HFFc6 (cell line): ENCODE measurements at regions not wholly inside any gene's neighbourhood (a gene's known extent, or its start where the extent isn't known, plus 50 kb on each side); places are given as distances from the start of the nearest gene placed in this dataset.

Experiments
- DNase-seq: peaks from one replicate; pipeline ENCODE4 v3.0.0-alpha.2; 2018
- H3K27ac Mint-ChIP-seq: 2 replicates; pipeline ENCODE4 v1.8.0; 2020; ENCODE audit warnings: mild to moderate bottlenecking, mixed read lengths
- H3K27me3 Mint-ChIP-seq: 2 replicates; pipeline ENCODE4 v1.8.0; 2021; ENCODE audit warnings: mild to moderate bottlenecking, moderate library complexity, mixed read lengths; ENCODE audit not compliant: insufficient read depth
- H3K36me3 Mint-ChIP-seq: 2 replicates; pipeline ENCODE4 v1.8.0; 2021; ENCODE audit warnings: low read depth, mixed read lengths
- H3K4me1 Mint-ChIP-seq: 2 replicates; pipeline ENCODE4 v1.8.0; 2020; ENCODE audit warnings: low read depth, mixed read lengths
- H3K4me3 Mint-ChIP-seq: 2 replicates; pipeline ENCODE4 v1.8.0; 2020; ENCODE audit warnings: mild to moderate bottlenecking, moderate library complexity, mixed read lengths
- H3K9me3 Mint-ChIP-seq: 2 replicates; pipeline ENCODE4 v1.8.0; 2020; ENCODE audit warnings: mild to moderate bottlenecking, mixed read lengths
- TF ChIP-seq, protein P1 (sequence below): fragments of 200-600 bp; sonication (generic); IDR thresholded peaks from 2 replicates; pipeline ENCODE4 v1.5.0; 2021; ENCODE audit warnings: antibody characterized with exemption, mild to moderate bottlenecking

DNA sequence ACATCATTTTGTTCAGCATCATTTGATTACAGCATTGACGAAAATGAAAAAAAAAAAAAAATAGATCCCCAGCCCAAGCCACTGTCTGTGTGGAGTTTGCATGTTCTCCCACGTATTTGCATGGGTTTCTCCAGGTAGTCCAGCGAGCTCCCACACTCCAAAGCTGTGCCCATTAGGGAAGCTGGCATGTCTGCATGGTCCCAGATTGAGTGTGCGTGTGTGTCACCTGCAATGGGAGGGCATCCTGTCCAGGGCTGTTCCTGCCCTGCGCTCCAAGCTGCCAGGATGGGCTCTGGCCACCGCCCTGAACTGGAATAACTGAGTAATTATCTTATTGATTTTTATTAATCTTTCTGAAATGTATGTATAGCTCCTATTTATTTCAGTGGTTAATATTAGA, 88.6 kb downstream of the KLF12 start:
- Mint-ChIP-seq H3K9me3 (no peaks in the 10 kb centered on the region), H3K36me3 (peaks cover 15% of the 10 kb centered on the region), H3K4me3 (no peak overlapping the region), H3K4me1 (peaks cover 45% of the 10 kb centered on the region), H3K27me3 (peaks cover 2% of the 10 kb centered on the region), H3K27ac (no peak overlapping the region)
- DNase-seq: no peak
- TF ChIP-seq, protein P1, sequence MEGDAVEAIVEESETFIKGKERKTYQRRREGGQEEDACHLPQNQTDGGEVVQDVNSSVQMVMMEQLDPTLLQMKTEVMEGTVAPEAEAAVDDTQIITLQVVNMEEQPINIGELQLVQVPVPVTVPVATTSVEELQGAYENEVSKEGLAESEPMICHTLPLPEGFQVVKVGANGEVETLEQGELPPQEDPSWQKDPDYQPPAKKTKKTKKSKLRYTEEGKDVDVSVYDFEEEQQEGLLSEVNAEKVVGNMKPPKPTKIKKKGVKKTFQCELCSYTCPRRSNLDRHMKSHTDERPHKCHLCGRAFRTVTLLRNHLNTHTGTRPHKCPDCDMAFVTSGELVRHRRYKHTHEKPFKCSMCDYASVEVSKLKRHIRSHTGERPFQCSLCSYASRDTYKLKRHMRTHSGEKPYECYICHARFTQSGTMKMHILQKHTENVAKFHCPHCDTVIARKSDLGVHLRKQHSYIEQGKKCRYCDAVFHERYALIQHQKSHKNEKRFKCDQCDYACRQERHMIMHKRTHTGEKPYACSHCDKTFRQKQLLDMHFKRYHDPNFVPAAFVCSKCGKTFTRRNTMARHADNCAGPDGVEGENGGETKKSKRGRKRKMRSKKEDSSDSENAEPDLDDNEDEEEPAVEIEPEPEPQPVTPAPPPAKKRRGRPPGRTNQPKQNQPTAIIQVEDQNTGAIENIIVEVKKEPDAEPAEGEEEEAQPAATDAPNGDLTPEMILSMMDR: no peak

DNA sequence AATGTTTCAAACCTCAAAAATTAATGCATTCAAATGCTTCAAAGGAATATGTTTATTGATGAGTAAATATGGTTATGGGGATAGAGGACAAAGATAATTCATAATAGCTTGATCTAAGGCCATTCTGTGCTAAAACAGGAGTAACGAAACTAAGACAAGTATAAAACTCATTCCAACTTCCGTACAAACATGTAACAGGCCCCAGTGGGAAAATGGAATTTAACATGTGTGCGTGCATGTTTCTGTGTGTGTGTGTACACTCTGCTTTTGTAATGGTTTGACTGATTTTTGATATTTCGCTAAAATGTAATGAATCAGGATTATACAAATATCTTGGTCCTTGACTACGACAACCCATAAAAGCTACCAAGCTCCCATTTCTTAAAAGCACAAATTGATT, 91.0 kb downstream of the KLF12 start:
- H3K27ac Mint-ChIP-seq: no peak overlapping the region
- no peaks in the 10 kb centered on the region for H3K9me3 Mint-ChIP-seq
- H3K4me3 Mint-ChIP-seq: no peak overlapping the region
- TF ChIP-seq, protein P1: no peak
- DNase-seq: no peak
- no peaks in the 10 kb centered on the region; the same call in 1 of the 2 replicates for H3K27me3 Mint-ChIP-seq
- peaks cover 31% of the 10 kb centered on the region for H3K4me1 Mint-ChIP-seq
- H3K36me3 Mint-ChIP-seq: peaks cover 7% of the 10 kb centered on the region

DNA sequence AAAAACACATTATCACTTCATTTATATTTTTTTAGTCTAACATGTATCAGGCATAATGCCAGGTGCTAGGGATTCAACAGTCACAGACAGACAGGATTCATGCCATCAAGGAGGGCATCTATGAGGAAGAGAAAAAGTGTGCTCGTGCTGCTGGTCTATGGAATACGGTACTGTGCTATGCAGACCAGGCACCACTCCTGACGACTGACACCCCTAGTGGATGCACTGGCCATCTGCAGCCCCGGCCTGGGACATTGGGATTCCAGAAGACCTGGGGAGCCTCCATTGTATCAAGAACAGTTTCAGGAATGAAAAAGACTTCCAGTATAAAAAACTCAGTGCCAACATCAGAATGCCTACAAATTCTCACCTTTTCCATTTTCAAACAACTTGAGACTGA, 94.0 kb downstream of the KLF12 start:
- no peak overlapping the region for H3K4me3 Mint-ChIP-seq
- TF ChIP-seq, protein P1: peak; percentile 70
- no peaks in the 10 kb centered on the region for H3K9me3 Mint-ChIP-seq
- H3K27ac Mint-ChIP-seq: no peak overlapping the region
- H3K27me3 Mint-ChIP-seq: no peaks in the 10 kb centered on the region; the same call in 1 of the 2 replicates
- peaks cover 28% of the 10 kb centered on the region for H3K4me1 Mint-ChIP-seq
- H3K36me3 Mint-ChIP-seq: peaks cover 7% of the 10 kb centered on the region
- DNase-seq: no peak

DNA sequence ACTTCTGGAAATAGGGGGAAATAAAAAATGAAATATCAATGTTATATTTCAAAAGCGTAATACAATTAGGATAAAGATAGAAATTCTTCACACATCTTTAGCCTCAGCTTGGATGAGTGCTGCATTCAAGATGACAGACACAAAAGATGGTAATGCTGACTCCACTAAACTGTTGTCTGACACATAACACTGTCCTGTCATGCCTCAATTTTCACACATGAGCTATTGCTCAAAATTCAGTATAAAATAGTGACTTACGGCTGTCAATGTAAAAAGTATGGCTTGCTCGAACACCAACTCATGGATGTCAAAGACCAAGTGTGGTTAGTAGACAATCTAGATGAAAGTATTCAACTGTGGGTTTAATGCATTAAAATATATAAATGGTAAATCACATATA, 94.5 kb downstream of the KLF12 start:
- DNase-seq: no peak
- TF ChIP-seq, protein P1: no peak
- H3K36me3 Mint-ChIP-seq: peaks cover 7% of the 10 kb centered on the region
- H3K9me3 Mint-ChIP-seq: no peaks in the 10 kb centered on the region
- no peak overlapping the region for H3K4me3 Mint-ChIP-seq
- no peaks in the 10 kb centered on the region; the same call in 1 of the 2 replicates for H3K27me3 Mint-ChIP-seq
- H3K27ac Mint-ChIP-seq: no peak overlapping the region
- peaks cover 28% of the 10 kb centered on the region for H3K4me1 Mint-ChIP-seq

DNA sequence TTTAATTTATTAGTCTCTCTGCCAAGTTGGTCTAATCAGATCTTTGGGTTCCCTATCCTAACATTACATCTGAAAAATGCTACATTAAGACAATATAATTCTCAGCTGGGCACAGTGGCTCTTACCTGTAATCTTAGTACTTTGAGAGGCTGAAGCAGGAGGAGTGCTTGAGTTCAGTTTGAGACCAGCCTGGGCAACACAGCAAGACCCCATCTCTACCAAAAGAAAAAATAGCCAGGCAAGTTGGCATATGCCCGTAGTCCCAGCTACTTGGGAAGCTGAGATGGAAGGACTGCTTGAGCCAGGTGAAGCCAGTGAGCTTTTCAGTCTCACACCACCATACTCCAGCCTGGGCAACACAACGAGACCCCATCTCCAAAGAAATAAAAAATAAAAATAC, 95.0 kb downstream of the KLF12 start:
- H3K27me3 Mint-ChIP-seq: no peaks in the 10 kb centered on the region; the same call in 1 of the 2 replicates
- TF ChIP-seq, protein P1: no peak
- no peak for DNase-seq
- no peak overlapping the region for H3K27ac Mint-ChIP-seq
- peaks cover 27% of the 10 kb centered on the region for H3K4me1 Mint-ChIP-seq
- no peaks in the 10 kb centered on the region for H3K9me3 Mint-ChIP-seq
- H3K36me3 Mint-ChIP-seq: peaks cover 3% of the 10 kb centered on the region
- no peak overlapping the region for H3K4me3 Mint-ChIP-seq

DNA sequence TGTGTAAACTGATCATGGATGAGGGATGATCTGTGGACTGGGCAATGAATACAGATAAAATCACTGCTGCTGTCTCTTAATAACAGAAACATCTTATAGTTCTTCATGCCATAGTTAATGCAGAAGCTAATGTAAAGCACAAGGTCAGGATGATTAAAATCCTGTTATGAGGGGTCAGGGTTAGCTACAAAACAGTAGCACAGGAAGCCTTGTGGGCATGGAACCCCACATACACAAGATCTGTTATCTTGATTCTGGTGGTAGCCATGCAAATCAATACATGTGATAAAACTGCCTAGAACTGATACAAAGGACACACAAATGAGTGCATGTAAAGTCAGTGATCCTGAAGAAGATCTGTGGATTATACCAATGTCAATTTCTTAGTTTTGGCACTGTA, 96.4 kb downstream of the KLF12 start:
- H3K36me3 Mint-ChIP-seq: no peaks in the 10 kb centered on the region
- no peaks in the 10 kb centered on the region for H3K9me3 Mint-ChIP-seq
- H3K4me1 Mint-ChIP-seq: peaks cover 21% of the 10 kb centered on the region
- H3K27ac Mint-ChIP-seq: no peak overlapping the region
- TF ChIP-seq, protein P1: no peak
- no peak for DNase-seq
- no peaks in the 10 kb centered on the region; the same call in 1 of the 2 replicates for H3K27me3 Mint-ChIP-seq
- no peak overlapping the region for H3K4me3 Mint-ChIP-seq
